GM19025 (cell line): ENCODE measurements at regions not wholly inside any gene's neighbourhood (a gene's known extent, or its start where the extent isn't known, plus 50 kb on each side); places are given as distances from the start of the nearest gene placed in this dataset.
"Not testable (repeated sequence)": the region's sequence is repeated elsewhere in the genome, so short reads cannot be mapped to it uniquely, and the experiment has no call there.

Source experiments
- ATAC-seq: cut with Tn5 transposase; IDR thresholded peaks from one replicate; pipeline ENCODE4 v1.9.1; 2021; ENCODE audit warnings: mild to moderate bottlenecking, low read depth, moderate library complexity; ENCODE audit not compliant: unreplicated experiment

GRCh38 chr20:53891306-53891894 is 179.0 kb downstream of the BCAS1 start:
- ATAC-seq, result no peak

- ATAC-seq, result no peak
Measured at GRCh38 chr20:53890443-53891305, 179.7 kb downstream of the BCAS1 start.

- no peak for ATAC-seq
Measured at GRCh38 chr20:53889411-53890148, 180.8 kb downstream of the BCAS1 start.

GRCh38 chr20:53888951-53889350 is 181.4 kb downstream of the BCAS1 start:
- ATAC-seq, result no peak

- no peak for ATAC-seq
Measured at GRCh38 chr20:53888510-53888909, 181.9 kb downstream of the BCAS1 start.

- no peak for ATAC-seq
Measured at GRCh38 chr20:53887973-53888372, 182.4 kb downstream of the BCAS1 start.

- no peak for ATAC-seq
Measured at GRCh38 chr20:53884859-53885541, 185.4 kb downstream of the BCAS1 start.

- ATAC-seq, result no peak
Measured at GRCh38 chr20:53883098-53883911, 187.1 kb downstream of the BCAS1 start.

GRCh38 chr20:53882438-53882986 is 187.9 kb downstream of the BCAS1 start:
- ATAC-seq, result not testable (repeated sequence)

GRCh38 chr20:53881362-53881761 is 189.0 kb downstream of the BCAS1 start:
- ATAC-seq, result no peak

- no peak for ATAC-seq
Measured at GRCh38 chr20:53880108-53880641, 190.2 kb downstream of the BCAS1 start.

GRCh38 chr20:53879048-53879684 is 191.2 kb downstream of the BCAS1 start:
- no peak for ATAC-seq

GRCh38 chr20:53878262-53879047 is 191.9 kb downstream of the BCAS1 start:
- ATAC-seq, result no peak

- ATAC-seq, result no peak
Measured at GRCh38 chr20:53876956-53877355, 193.4 kb downstream of the BCAS1 start.

- no peak for ATAC-seq
Measured at GRCh38 chr20:53876470-53876869, 193.9 kb downstream of the BCAS1 start.

- ATAC-seq, result no peak
Measured at GRCh38 chr20:53875452-53875851, 194.9 kb downstream of the BCAS1 start.

- ATAC-seq, result no peak
Measured at GRCh38 chr20:53874706-53875105, 195.7 kb downstream of the BCAS1 start.

GRCh38 chr20:53874104-53874503 is 196.3 kb downstream of the BCAS1 start:
- no peak for ATAC-seq
